Skin of body (tissue), 2 donors: ENCODE measurements at regions not wholly inside any gene's neighbourhood (a gene's known extent, or its start where the extent isn't known, plus 50 kb on each side); places are given as distances from the start of the nearest gene placed in this dataset. TPM values are rescaled to one million over a fixed set of nuclear protein-coding genes. Genes with fewer than 3 reads are reported as not detected.

Experiments
- DNase-seq: peaks from one replicate; lab custom pipeline; 2025; lab: John Stamatoyannopoulos, UW
- small RNA-seq: library from RNA; depleted of rRNA; stranded (forward); fragments of <200 nt; gene quantifications from one replicate; pipeline ENCODE3, GENCODE V24; 2014; ENCODE audit warnings: low replicate concordance

DNA sequence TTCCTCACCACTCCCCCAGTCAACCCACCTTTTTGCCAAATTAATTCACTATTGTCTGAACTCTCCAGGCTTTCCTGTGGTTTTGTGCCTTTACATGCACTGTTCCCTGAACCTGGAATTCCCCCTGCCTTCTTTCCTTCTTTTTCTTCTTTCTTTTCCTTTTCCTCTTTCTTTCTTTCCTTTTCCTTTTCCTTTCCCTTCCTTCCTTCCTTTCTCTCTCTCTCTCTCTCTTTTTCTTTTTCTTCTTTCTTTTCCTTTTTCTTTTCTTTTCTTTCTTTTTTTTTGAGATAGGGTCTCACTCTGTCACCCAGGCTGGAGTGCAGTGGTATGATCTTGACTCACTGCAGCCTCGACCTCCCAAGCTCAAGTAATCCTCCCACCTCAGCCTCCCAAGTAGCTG is 56.6 kb upstream of the CDC42BPA start:
- no peak for DNase-seq

DNA sequence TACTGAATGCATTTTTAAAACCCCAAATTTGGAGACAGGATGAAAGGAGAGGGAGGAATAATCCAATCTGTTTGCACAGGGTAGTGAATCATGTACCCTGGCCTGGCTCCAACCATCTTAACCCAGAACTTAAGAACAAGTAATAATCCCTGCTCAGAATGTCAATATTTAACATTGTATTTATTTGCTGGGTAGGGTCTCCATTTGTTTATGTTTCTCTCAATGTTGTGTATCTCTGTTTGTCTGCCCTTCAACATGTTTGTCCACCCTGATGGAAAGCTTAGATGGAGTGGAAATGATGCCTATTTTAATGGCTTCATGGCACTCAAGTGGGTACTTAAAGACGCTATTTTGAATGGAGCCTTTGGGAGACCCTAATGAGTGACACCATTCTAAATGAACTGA is 54.4 kb upstream of the CDC42BPA start:
- no peak for DNase-seq

DNA sequence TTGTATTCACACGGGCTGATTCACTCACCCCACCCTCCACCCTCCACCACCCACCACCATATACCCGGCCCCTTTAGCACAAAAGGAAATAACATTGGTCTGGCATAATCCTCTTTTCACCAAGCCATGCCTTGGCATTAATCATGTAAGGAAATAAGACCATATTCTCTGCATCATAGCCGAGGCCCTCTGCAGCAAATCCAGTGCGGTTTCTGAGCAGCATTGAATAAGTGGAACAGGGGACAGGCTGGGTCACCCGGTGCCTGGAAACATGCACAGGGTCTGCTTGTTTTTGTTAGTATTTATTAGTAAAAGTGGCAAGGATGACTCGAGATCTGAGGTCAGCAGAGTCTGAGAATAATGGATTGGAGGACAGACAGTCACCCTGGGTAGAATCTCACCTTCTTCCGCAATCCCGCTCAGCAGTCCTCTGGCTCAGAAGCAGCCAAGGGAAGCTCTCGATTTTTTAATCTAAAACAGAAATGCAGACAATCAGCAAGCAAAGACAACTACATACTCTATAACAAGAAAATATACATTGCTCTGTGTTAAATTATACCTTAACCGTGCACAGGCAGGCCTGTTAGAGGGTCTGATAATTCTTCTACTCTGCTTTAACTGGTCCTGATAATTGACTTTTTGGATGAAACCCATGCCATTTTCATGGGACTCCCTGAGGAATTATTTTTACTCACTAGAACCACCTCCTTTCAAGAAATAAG is 52.4 kb upstream of the CDC42BPA start:
- DNase-seq = no peak

DNA sequence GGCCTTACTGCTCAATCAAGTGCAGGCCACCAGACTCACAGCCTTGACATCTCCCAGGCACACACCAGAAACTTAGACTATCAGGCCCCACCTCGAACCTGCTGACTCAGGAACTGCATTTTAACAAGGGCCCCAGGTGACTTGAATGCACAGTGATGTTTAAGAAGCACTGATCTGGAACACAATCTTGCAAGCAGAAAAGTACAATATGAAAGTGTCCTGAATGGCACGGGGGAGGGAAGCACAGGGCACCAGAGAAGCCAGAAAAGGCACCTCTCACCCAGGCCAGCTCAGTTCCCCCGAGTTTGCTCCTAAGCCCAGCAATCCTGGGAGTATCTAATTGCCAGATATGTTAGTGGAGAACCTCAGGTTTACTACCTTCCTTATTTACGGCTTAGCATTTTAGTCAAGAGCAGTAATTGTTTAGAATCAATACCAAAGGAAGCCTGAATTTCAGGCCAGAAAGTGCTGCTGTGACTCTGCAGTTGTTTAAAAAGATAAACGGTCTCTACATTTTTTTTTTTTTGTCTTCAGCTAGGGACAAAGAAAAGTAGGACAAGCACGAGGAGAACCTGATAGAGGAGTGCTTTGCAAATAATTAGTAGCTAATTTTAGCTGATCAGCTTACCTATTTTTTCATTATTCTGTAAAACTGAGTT is 50.9 kb upstream of the CDC42BPA start:
- no peak for DNase-seq

Small RNA genes in the stretch of these regions (small RNA-seq; reads per million reads assigned to genes)
- gene AL451054.2 (not detected), gene BTF3P9 (not detected)
